GM12878 (cell line): ENCODE measurements at regions not wholly inside any gene's neighbourhood (a gene's known extent, or its start where the extent isn't known, plus 50 kb on each side); places are given as distances from the start of the nearest gene placed in this dataset.

Source experiments
- ASH2L ChIP-seq: fragments of 300-600, 200-600 bp; sonication (generic); IDR thresholded peaks from 2 replicates; pipeline ENCODE4 v1.6.1; 2017; ENCODE audit warnings: low read depth, mild to moderate bottlenecking, borderline replicate concordance
- CBX3 ChIP-seq: fragments of 200-600 bp; sonication (generic); IDR thresholded peaks from 2 replicates; pipeline ENCODE4 v1.6.1; 2016; ENCODE audit warnings: low read depth, borderline replicate concordance
- CBX5 ChIP-seq: sonication (generic); IDR thresholded peaks from 2 replicates; pipeline ENCODE4 v1.6.1; 2016; ENCODE audit warnings: low read depth, moderate library complexity, mild to moderate bottlenecking, inconsistent platforms
- CREB1 ChIP-seq: IDR thresholded peaks from 2 replicates; pipeline ENCODE4 v1.6.1; 2012; ENCODE audit warnings: low read depth, mild to moderate bottlenecking, inconsistent platforms
- MEF2A ChIP-seq: IDR thresholded peaks from 2 replicates; pipeline ENCODE4 v1.6.1; 2011; ENCODE audit warnings: low read depth, mild to moderate bottlenecking, low read length, moderate library complexity; ENCODE audit not compliant: insufficient read depth
- MLLT1 ChIP-seq: fragments of 450-650 bp; IDR thresholded peaks from 2 replicates; pipeline ENCODE4 v1.6.1; 2016; ENCODE audit warnings: mild to moderate bottlenecking
- MTA2 ChIP-seq: fragments of 450-650 bp; IDR thresholded peaks from 2 replicates; pipeline ENCODE4 v1.6.1; 2016; ENCODE audit warnings: low read depth, mild to moderate bottlenecking, moderate library complexity
- MYB ChIP-seq: fragments of 150-350 bp; IDR thresholded peaks from 2 replicates; pipeline ENCODE4 v1.6.1; 2014; ENCODE audit warnings: mild to moderate bottlenecking, low read depth, low read length, borderline replicate concordance
- MYC ChIP-seq: IDR thresholded peaks from 2 replicates; pipeline ENCODE4 v1.6.1; 2011; ENCODE audit warnings: mild to moderate bottlenecking, low read length, moderate library complexity, inconsistent platforms; ENCODE audit not compliant: insufficient read depth, insufficient replicate concordance, insufficient read length, severe bottlenecking
- NBN ChIP-seq: fragments of 450-650 bp; IDR thresholded peaks from 2 replicates; pipeline ENCODE4 v1.6.1; 2016
- NFXL1 ChIP-seq: fragments of 450-650 bp; IDR thresholded peaks from 2 replicates; pipeline ENCODE4 v1.6.1; 2017; ENCODE audit warnings: antibody characterized with exemption, mild to moderate bottlenecking, borderline replicate concordance
- NR2C2 ChIP-seq: IDR thresholded peaks from 2 replicates; pipeline ENCODE4 v1.6.1; 2011; ENCODE audit warnings: borderline replicate concordance, low read depth; ENCODE audit not compliant: control insufficient read depth, insufficient read length
- NR2F1 ChIP-seq: fragments of 450-650 bp; conservative IDR thresholded peaks from 2 replicates; pipeline ENCODE4 v1.6.1; 2017; ENCODE audit warnings: mild to moderate bottlenecking
- PAX8 ChIP-seq: fragments of 450-650 bp; IDR thresholded peaks from 2 replicates; pipeline ENCODE4 v1.6.1; 2017; ENCODE audit warnings: mild to moderate bottlenecking, moderate library complexity
- POLR2AphosphoS2 ChIP-seq: IDR thresholded peaks from 2 replicates; pipeline ENCODE4 v1.6.1; 2011; ENCODE audit warnings: low read depth, mild to moderate bottlenecking, low read length, improper control_type of control experiment, moderate library complexity
- PRDM15 ChIP-seq: fragments of 450-650 bp; formaldehyde crosslinking; IDR thresholded peaks from 2 replicates; pipeline ENCODE4 v1.4.0; 2020; ENCODE audit warnings: mild to moderate bottlenecking, moderate library complexity
- RBBP5 ChIP-seq: fragments of 200-600 bp; sonication (generic); conservative IDR thresholded peaks from 2 replicates; pipeline ENCODE4 v1.6.1; 2016
- SKIL ChIP-seq: fragments of 450-650 bp; IDR thresholded peaks from 2 replicates; pipeline ENCODE4 v1.6.1; 2017; ENCODE audit warnings: mild to moderate bottlenecking, low read depth, inconsistent platforms; ENCODE audit not compliant: poor library complexity, severe bottlenecking
- SREBF1 ChIP-seq: IDR thresholded peaks from 2 replicates; pipeline ENCODE4 v1.6.1; 2012; ENCODE audit warnings: mild to moderate bottlenecking, low read length
- SUZ12 ChIP-seq: fragments of 200-600 bp; sonication (generic); IDR thresholded peaks from one replicate; pipeline ENCODE4 v1.6.1; 2018; ENCODE audit warnings: antibody characterized with exemption, mild to moderate bottlenecking; ENCODE audit not compliant: unreplicated experiment
- YBX1 ChIP-seq: fragments of 450-650 bp; IDR thresholded peaks from 2 replicates; pipeline ENCODE4 v1.6.1; 2016; ENCODE audit warnings: antibody characterized with exemption
- ZNF207 ChIP-seq: fragments of 450-650 bp; IDR thresholded peaks from 2 replicates; pipeline ENCODE4 v1.6.1; 2014; ENCODE audit warnings: antibody characterized with exemption, mild to moderate bottlenecking, borderline replicate concordance
- ZNF217 ChIP-seq: fragments of 450-650 bp; IDR thresholded peaks from 2 replicates; pipeline ENCODE4 v1.6.1; 2017; ENCODE audit warnings: antibody characterized with exemption, mild to moderate bottlenecking
- ZNF274 ChIP-seq: IDR thresholded peaks from one replicate; pipeline ENCODE4 v1.8.0; 2011; ENCODE audit not compliant: insufficient read length, insufficient read depth
- TF ChIP-seq, protein P1 (sequence below): fragments of 450-650 bp; IDR thresholded peaks from 2 replicates; pipeline ENCODE4 v1.6.1; 2016; ENCODE audit warnings: mild to moderate bottlenecking

GRCh38 chr1:187987236-187987776 is 1158.6 kb downstream of the PLA2G4A start (continued):
- no peak for TF ChIP-seq CBX5
- no peak for TF ChIP-seq SKIL
- TF ChIP-seq ZNF274: no peak
- TF ChIP-seq ASH2L: no peak
- no peak for TF ChIP-seq PRDM15
- TF ChIP-seq MYC: no peak
- no peak for TF ChIP-seq CREB1
- TF ChIP-seq ZNF217: peak; percentile 82
- no peak for TF ChIP-seq MYB
- TF ChIP-seq MLLT1: no peak
- TF ChIP-seq SUZ12: no peak
- TF ChIP-seq NFXL1: no peak
- no peak for TF ChIP-seq YBX1
- TF ChIP-seq CBX3: no peak
- peak; percentile 53; the same call in 1 of the 2 replicates for TF ChIP-seq MTA2
- no peak for TF ChIP-seq NR2C2
- TF ChIP-seq MEF2A: no peak
- TF ChIP-seq NR2F1: no peak
- TF ChIP-seq RBBP5: no peak
- TF ChIP-seq, protein P1, sequence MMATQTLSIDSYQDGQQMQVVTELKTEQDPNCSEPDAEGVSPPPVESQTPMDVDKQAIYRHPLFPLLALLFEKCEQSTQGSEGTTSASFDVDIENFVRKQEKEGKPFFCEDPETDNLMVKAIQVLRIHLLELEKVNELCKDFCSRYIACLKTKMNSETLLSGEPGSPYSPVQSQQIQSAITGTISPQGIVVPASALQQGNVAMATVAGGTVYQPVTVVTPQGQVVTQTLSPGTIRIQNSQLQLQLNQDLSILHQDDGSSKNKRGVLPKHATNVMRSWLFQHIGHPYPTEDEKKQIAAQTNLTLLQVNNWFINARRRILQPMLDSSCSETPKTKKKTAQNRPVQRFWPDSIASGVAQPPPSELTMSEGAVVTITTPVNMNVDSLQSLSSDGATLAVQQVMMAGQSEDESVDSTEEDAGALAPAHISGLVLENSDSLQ: peak; percentile 88
- TF ChIP-seq PAX8: no peak
- TF ChIP-seq POLR2AphosphoS2: no peak
- no peak for TF ChIP-seq ZNF207
- no peak for TF ChIP-seq SREBF1
- no peak for TF ChIP-seq NBN
